GM12874 (cell line): ENCODE measurements at regions not wholly inside any gene's neighbourhood (a gene's known extent, or its start where the extent isn't known, plus 50 kb on each side); places are given as distances from the start of the nearest gene placed in this dataset.

ENCODE experiments used
- TF ChIP-seq, protein P1 (sequence below): IDR thresholded peaks from 2 replicates; pipeline ENCODE4 v1.5.1; 2011; ENCODE audit warnings: low read depth, mild to moderate bottlenecking, control low read depth, low read length, moderate library complexity; ENCODE audit not compliant: insufficient read depth

DNA sequence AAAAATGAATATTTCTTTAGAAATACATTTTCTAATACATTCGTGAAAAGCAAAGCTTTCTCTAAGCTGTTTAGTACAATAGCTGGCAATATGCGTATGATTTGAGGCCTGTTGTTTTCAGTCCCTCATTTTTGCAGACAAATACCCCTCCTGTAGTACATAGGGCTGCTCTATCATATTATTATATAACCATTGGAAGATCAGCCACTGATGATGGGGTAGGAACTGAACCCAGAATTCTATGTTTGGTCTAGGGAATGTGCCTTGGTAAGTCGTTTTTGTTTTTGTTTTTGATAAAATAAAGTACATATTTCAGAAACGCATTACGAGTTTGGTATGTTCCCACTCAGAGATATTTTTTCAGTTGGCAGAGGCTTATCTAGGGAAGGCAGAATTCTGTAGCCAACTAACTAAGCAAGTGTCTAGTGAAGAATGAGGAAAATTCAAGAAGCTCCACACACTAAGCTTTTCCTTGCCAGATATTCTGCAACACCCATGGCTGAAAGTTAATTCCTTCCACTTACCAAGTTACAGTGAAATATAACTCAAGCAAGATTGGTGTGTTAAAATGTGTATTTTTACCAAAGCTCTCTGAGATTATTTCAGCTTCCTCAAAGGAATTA lies 656.9 kb upstream of the MIR17HG start:
- TF ChIP-seq, protein P1, sequence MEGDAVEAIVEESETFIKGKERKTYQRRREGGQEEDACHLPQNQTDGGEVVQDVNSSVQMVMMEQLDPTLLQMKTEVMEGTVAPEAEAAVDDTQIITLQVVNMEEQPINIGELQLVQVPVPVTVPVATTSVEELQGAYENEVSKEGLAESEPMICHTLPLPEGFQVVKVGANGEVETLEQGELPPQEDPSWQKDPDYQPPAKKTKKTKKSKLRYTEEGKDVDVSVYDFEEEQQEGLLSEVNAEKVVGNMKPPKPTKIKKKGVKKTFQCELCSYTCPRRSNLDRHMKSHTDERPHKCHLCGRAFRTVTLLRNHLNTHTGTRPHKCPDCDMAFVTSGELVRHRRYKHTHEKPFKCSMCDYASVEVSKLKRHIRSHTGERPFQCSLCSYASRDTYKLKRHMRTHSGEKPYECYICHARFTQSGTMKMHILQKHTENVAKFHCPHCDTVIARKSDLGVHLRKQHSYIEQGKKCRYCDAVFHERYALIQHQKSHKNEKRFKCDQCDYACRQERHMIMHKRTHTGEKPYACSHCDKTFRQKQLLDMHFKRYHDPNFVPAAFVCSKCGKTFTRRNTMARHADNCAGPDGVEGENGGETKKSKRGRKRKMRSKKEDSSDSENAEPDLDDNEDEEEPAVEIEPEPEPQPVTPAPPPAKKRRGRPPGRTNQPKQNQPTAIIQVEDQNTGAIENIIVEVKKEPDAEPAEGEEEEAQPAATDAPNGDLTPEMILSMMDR = no peak

DNA sequence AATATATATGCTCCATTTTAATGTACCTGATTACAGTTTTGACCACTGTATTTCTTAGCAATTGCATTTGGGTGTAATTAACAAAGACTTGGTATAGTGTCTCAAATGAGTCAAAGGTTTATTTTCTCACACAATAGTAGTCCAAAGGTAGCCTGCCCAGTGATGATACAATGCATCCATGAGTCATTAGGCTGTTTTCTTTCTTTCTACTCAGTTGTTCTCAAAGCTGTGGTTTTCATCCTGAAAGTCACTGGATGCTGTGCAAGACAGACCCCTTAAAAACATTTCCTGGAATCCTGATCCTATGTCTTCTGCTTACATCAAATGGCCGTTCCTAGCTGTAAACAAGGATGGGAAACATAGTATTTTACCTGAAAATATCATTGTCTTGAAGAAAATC lies 651.2 kb upstream of the MIR17HG start:
- TF ChIP-seq, protein P1 = no peak

DNA sequence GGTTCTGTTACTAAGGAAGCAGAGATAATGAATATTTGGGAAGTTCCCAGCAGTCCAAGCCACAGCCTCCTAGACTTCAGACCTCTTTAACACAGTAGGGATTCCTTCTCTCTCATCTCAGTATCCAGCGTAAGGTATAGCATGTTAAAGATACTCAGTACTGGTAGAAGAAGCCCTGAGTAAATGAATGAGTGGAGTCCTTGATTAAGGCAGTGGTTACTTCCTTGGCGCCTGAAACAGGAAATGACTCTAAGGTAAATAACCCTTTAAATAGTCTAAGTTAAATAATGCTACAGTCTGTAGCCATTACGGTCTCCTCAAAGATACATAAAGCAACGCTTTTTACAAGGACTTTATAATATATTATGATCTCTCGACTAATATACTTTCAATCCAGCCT lies 650.8 kb upstream of the MIR17HG start:
- TF ChIP-seq, protein P1 = no peak

DNA sequence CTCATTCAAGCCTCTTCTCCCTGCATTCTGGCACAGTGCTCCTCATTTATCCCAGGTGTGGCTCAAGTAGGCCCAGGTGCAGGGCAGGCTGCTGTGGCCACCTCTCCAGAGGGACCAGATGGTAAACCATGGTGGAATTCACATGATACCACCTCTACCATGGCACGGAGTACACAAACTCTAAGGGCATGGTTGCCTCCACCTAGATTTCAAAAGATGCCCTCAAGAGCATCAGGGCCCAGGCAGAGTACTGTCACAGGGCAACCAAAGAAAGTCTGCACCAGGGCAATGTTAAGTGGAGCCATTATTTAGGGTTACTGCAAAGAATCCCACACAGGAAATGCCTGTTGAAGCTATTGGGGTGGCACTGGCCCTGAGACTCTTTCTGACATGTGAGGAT lies 647.1 kb upstream of the MIR17HG start:
- TF ChIP-seq, protein P1 = no peak

DNA sequence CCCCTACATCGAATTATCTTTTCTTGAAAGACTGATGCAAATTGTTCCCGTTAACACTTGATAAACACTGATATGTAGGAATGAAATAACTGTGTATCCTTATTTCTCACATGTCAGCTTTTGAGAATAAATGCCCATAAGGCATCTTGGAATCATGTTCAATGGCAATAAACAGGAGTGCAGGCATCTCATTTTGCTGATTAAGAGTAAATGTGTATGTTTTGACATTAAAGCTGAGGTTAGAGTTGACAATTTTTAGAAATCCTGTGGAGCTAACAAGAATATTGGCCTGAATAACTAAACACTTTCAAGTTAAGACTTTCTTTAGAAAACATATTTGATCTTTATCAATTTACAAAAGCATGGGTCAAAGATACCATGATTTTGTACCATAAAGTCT lies 646.2 kb upstream of the MIR17HG start:
- TF ChIP-seq, protein P1 = no peak

DNA sequence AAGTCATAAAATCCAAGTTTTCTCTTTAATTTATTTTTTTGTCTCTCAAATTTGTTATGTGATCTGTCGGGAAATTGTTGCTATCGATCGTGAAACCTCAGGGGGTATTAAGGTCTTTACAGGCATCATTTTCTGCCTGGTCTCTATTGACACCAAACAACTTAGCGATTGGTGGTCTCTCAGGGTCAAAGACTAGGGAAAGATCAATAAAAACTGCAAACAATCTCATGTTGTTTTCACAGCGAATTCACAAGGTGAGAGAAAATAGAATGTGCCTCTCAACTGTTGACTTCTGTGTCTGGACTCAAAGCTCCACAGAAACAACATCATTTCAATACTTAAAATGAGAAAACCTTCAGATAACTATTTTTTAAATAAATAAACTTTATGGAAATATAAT lies 645.4 kb upstream of the MIR17HG start:
- TF ChIP-seq, protein P1 = no peak

- TF ChIP-seq, protein P1 = no peak
These were observed 640.9 kb upstream of the MIR17HG start for GRCh38 chr13:90706631-90707030.
